ENCODE measurements at regions not wholly inside any gene's neighbourhood (a gene's known extent, or its start where the extent isn't known, plus 50 kb on each side); places are given as distances from the start of the nearest gene placed in this dataset.
A peak's percentile ranks its signal among the peaks of the same experiment; 100 is the strongest.

DNA sequence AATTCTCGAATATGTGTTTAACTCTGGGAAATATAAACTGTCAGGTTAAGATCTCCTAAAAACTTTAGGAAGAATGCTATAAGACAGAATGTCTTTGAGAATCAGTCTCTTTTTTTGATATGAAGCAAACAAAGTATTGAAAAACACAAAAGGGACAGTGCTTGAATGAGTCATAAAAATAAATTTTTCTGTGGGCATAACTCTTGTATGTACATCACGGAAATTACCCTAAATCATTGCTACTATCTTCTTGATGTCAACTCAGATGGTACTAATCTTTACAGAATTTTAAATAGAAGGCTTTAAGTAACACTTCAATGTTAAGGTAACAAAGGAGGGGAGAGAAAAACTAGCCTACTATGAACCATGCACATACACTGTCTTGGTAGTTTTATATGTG lies 244.0 kb upstream of the AMIGO2 start:
- Histone ChIP-seq H3K9ac (no peak overlapping the region), H3K9me3 (replicated peaks in 1 of 11) (peaks cover 0 to 7% (median 0%) of the 10 kb centered on the region in 11 experiments; a peak in 2 of 22 replicates), H3K27ac (no peak overlapping the region), H3K36me3 (no peaks in the 10 kb centered on the region), H4K20me1 (no peaks in the 10 kb centered on the region), H3K4me2 (no peak overlapping the region), H3K4me3 (no peak overlapping the region), H3K27me3 (no peaks in the 10 kb centered on the region), H3K4me1 (peaks cover 0 to 32% (median 3%) of the 10 kb centered on the region in 10 experiments; a peak in 11 of 20 replicates)
- no peak for TF ChIP-seq Cebpa-rat (IDR thresholded peaks at IDR 0.05)

DNA sequence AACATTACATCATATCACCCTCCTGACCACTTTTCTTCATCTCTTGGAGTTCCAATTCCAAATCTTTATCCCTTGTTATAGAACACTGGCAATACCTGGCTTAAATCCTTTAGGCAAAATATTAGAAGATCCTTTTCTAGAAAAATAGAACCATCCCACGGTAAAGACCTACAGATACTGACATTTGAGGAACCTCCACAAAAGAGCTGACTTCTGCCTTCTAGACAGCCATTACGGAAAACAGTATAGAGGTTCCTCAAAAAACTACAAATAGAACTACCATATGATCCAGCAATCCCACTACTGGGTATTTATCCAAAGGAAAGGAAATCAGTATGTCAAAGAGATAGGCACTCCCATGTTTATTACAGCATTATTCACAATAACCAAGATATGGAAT lies 241.7 kb upstream of the AMIGO2 start:
- no peak overlapping the region; a peak in 1 of 22 replicates for H3K9ac ChIP-seq
- no peak overlapping the region for H3K4me3 ChIP-seq
- peaks cover 0 to 7% (median 0%) of the 10 kb centered on the region in 11 experiments; a peak in 2 of 22 replicates for H3K9me3 ChIP-seq (replicated peaks in 1 of 11)
- no peaks in the 10 kb centered on the region for H3K36me3 ChIP-seq
- H4K20me1 ChIP-seq, result no peaks in the 10 kb centered on the region
- no peaks in the 10 kb centered on the region for H3K27me3 ChIP-seq
- H3K4me1 ChIP-seq, result peaks cover 10 to 54% (median 18%) of the 10 kb centered on the region in 10 experiments; a peak in 19 of 20 replicates
- H3K27ac ChIP-seq, result peak overlapping the region in 3 of 11 experiments; percentile 12 to 60 (median 50); a peak in 4 of 22 replicates
- H3K4me2 ChIP-seq, result peak overlapping the region in 3 of 11 experiments; percentile 32 to 79 (median 62); a peak in 5 of 22 replicates
- no peak for TF ChIP-seq Cebpa-rat (IDR thresholded peaks at IDR 0.05)

DNA sequence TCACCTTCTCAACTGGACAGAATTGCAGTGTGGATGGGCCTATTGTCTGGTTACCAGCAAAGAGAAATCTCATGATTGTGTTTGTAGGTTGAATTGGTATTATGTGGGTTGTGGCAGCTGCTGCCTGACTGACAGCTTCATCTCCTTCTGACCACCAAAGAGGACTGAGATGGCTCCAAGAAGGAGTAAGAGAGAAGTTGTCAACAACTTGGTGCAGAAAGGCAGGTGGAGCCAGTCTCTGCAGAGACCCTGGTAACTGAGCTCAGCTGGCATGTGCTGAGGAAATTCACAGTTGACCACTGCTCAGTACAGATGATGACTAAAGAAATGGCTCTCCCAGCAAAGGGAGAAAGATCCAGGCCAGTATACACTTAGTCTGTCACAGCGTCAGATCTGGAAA lies 240.0 kb upstream of the AMIGO2 start:
- H3K4me3 ChIP-seq, result no peak overlapping the region
- H3K4me1 ChIP-seq, result peaks cover 11 to 70% (median 20%) of the 10 kb centered on the region in 10 experiments; a peak in 19 of 20 replicates
- no peaks in the 10 kb centered on the region for H3K36me3 ChIP-seq
- H3K9me3 ChIP-seq (replicated peaks in 1 of 11), result peaks cover 0 to 7% (median 0%) of the 10 kb centered on the region in 11 experiments; a peak in 2 of 22 replicates
- peak overlapping the region in 2 of 11 experiments; percentile 18 to 19; a peak in 1 of 22 replicates for H3K27ac ChIP-seq
- TF ChIP-seq Cebpa-rat (IDR thresholded peaks at IDR 0.05), result no peak
- H4K20me1 ChIP-seq, result no peaks in the 10 kb centered on the region
- H3K27me3 ChIP-seq, result no peaks in the 10 kb centered on the region
- H3K9ac ChIP-seq, result no peak overlapping the region
- peak overlapping the region in 2 of 11 experiments; percentile 5 to 62; a peak in 3 of 22 replicates for H3K4me2 ChIP-seq

DNA sequence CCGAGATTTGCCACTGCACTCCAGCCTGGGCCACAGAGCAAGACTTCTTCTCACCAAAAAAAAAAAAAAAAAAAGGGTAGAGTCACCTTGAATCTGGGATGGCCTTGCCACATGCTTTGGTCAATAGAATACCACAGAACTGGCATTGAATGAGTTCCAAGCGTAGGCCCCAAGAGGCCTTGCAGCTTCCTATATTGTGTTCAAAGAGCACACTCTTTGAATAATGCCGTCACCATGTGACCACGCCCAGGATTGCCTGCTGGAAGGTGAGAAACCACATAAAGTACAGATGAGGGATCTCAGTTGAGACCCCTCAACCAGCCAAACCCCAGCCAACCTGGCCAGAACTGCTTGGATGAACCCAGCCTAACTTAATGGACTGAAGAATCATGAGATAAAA lies 239.2 kb upstream of the AMIGO2 start:
- Histone ChIP-seq H3K27me3 (no peaks in the 10 kb centered on the region), H3K9me3 (replicated peaks in 1 of 11) (peaks cover 0 to 7% (median 0%) of the 10 kb centered on the region in 11 experiments; a peak in 2 of 22 replicates), H3K4me2 (peak overlapping the region in 1 of 11 experiments; percentile 29; a peak in 1 of 22 replicates), H3K36me3 (no peaks in the 10 kb centered on the region), H3K4me1 (peaks cover 11 to 78% (median 20%) of the 10 kb centered on the region in 10 experiments; a peak in 19 of 20 replicates), H3K4me3 (no peak overlapping the region), H4K20me1 (no peaks in the 10 kb centered on the region), H3K9ac (no peak overlapping the region), H3K27ac (no peak overlapping the region)
- no peak for TF ChIP-seq Cebpa-rat (IDR thresholded peaks at IDR 0.05)

DNA sequence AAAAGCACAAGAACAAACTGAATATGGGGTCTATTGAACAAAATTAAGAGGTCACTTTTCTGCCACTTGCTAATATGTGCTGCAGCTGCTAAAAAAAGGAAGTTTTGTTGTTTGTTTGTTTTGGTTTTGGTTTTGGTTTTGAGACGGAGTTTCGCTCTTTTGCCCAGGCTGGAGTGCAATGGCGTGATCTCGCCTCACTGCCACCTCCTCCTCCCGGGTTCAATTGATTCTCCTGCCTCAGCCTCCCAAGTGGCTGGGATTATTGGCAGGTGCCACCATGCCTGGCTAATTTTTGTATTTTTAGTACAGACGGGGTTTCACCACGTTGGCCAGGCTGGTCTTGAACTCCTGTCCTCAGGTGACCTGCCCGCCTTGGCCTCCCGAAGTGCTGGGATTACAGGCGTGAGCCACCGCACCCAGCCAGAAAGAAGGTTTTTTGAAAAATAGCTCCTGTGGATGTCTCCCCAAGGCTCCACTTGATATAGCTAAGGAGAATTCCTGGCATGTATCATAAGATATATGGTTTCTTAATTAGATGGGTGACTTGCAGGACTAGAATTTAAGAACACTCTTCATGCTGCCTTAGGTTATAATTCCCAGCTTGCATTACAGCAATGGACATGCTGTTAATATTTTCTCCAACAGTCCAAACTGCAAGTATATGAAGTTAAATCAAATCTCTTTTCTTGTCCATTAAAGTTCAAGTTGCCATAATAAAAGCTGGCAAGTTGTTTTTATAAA lies 237.6 kb upstream of the AMIGO2 start:
- no peak for TF ChIP-seq Cebpa-rat (IDR thresholded peaks at IDR 0.05)
- Histone ChIP-seq H3K4me3 (peak overlapping the region in 7 of 10 experiments; percentile 17 to 59 (median 35); a peak in 7 of 20 replicates), H3K36me3 (no peaks in the 10 kb centered on the region), H3K4me1 (peaks cover 16 to 93% (median 27%) of the 10 kb centered on the region in 10 experiments), H4K20me1 (no peaks in the 10 kb centered on the region), H3K27me3 (no peaks in the 10 kb centered on the region), H3K4me2 (peak overlapping the region; percentile 43 to 88 (median 60)), H3K27ac (peak overlapping the region; percentile 42 to 75 (median 63); a peak in 19 of 22 replicates), H3K9ac (peak overlapping the region in 7 of 11 experiments; percentile 18 to 62 (median 40); a peak in 9 of 22 replicates), H3K9me3 (replicated peaks in 1 of 11) (peaks cover 0 to 6% (median 0%) of the 10 kb centered on the region in 11 experiments; a peak in 2 of 22 replicates)

DNA sequence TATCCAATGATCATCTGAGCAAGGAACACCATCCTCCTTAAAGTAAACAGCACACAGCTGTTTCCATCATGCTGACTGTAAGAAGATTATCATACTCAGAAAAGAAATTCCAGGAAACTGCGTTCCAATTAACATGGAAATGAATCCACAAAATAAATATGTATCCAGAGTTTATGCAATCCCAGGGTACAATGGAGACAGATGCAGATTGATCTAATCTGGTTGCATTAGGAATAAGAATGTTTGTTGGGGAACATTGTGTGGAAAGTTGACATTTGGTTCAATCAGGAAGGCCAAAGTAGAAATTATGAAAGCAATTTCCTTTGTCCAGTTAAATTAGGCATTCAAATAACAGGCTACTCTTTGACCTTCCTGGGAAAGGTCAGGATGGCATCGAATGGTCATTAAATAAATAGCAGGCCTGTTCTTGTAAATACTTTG lies 236.9 kb upstream of the AMIGO2 start:
- 0 out of 22 replicates have a peak, but pooled peaks cover 0 to 6% (median 0%) of the 10 kb centered on the region in 11 experiments for H3K9me3 ChIP-seq (replicated peaks in 1 of 11)
- TF ChIP-seq Cebpa-rat (IDR thresholded peaks at IDR 0.05), result no peak
- no peak overlapping the region for H3K4me3 ChIP-seq
- peak overlapping the region; percentile 43 to 88 (median 60); a peak in 18 of 22 replicates for H3K4me2 ChIP-seq
- H3K27me3 ChIP-seq, result no peaks in the 10 kb centered on the region
- H4K20me1 ChIP-seq, result no peaks in the 10 kb centered on the region
- no peak overlapping the region for H3K9ac ChIP-seq
- peaks cover 16 to 87% (median 27%) of the 10 kb centered on the region in 10 experiments for H3K4me1 ChIP-seq
- peak overlapping the region in 4 of 11 experiments; percentile 3 to 73 (median 63); a peak in 2 of 22 replicates for H3K27ac ChIP-seq
- H3K36me3 ChIP-seq, result no peaks in the 10 kb centered on the region

DNA sequence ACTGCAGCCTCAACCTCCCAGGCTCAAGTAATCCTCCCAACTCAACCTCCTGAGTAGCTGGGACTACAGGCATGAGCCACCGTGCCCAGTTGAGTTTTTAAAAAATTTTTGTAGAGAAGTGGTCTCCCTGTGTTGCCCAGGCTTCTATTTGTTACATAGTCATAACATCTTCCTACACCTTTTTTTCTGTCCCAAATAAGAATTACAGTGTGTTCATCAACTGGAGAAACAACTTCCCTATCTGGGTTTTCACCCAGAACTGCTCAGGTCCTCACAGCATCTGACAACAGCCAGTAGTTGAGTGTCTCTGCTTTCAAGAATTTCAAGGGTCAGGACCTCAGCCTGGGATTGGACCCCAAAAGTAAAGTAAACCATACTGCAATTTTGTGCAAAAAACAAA lies 235.2 kb upstream of the AMIGO2 start:
- Histone ChIP-seq H3K9ac (no peak overlapping the region), H3K9me3 (replicated peaks in 1 of 11) (0 out of 22 replicates have a peak, but pooled peaks cover 0 to 6% (median 0%) of the 10 kb centered on the region in 11 experiments), H3K27ac (no peak overlapping the region), H3K36me3 (no peaks in the 10 kb centered on the region), H3K4me3 (no peak overlapping the region), H3K27me3 (no peaks in the 10 kb centered on the region), H3K4me1 (peaks cover 16 to 70% (median 27%) of the 10 kb centered on the region in 10 experiments), H3K4me2 (peak overlapping the region in 2 of 11 experiments; percentile 52 to 70; a peak in 4 of 22 replicates), H4K20me1 (no peaks in the 10 kb centered on the region)
- no peak for TF ChIP-seq Cebpa-rat (IDR thresholded peaks at IDR 0.05)

DNA sequence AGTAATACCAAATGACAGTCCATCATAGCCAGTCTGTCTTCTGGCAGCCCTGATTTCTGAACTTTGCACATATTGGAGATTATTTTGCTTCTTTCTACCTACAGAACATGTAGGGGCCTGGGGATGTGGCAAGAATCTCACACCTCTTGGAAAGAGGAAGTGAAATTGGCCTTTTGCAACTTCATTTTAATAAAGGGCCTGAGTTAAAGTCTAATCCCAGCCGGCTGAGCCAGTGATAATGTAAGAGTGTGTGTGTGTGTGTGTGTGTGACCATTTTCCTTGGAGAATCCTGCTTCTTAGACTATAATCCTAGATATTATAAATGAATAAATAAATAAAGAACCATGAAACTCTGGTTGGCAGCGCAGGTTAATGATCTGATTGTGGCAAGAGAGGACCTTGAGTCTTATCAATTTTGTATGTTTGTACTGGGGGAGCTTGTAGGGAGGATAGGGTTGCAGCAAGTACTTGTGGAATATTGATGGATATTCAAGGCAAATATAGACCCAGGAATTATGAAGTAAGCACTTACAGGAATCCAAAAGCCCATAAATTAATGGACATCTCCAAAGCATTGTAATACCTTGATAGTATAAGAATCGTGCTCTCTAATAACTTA lies 233.2 kb upstream of the AMIGO2 start:
- peak overlapping the region in 1 of 11 experiments; percentile 15; a peak in 1 of 22 replicates for H3K27ac ChIP-seq
- H3K4me2 ChIP-seq, result peak overlapping the region in 7 of 11 experiments; percentile 2 to 70 (median 35); a peak in 10 of 22 replicates
- no peaks in the 10 kb centered on the region for H4K20me1 ChIP-seq
- no peaks in the 10 kb centered on the region for H3K9me3 ChIP-seq (replicated peaks in 1 of 11)
- peaks cover 10 to 70% (median 22%) of the 10 kb centered on the region in 10 experiments for H3K4me1 ChIP-seq
- H3K4me3 ChIP-seq, result no peak overlapping the region
- TF ChIP-seq Cebpa-rat (IDR thresholded peaks at IDR 0.05), result no peak
- no peak overlapping the region for H3K9ac ChIP-seq
- no peaks in the 10 kb centered on the region for H3K36me3 ChIP-seq
- no peaks in the 10 kb centered on the region for H3K27me3 ChIP-seq

Measured in BLaER1 treated with 17β-estradiol and CSF1 and Interleukin-3, amounts not matched to agents 10 nM and 100 nM (cell line).